ENCODE measurements at regions not wholly inside any gene's neighbourhood (a gene's known extent, or its start where the extent isn't known, plus 50 kb on each side); places are given as distances from the start of the nearest gene placed in this dataset.

DNA sequence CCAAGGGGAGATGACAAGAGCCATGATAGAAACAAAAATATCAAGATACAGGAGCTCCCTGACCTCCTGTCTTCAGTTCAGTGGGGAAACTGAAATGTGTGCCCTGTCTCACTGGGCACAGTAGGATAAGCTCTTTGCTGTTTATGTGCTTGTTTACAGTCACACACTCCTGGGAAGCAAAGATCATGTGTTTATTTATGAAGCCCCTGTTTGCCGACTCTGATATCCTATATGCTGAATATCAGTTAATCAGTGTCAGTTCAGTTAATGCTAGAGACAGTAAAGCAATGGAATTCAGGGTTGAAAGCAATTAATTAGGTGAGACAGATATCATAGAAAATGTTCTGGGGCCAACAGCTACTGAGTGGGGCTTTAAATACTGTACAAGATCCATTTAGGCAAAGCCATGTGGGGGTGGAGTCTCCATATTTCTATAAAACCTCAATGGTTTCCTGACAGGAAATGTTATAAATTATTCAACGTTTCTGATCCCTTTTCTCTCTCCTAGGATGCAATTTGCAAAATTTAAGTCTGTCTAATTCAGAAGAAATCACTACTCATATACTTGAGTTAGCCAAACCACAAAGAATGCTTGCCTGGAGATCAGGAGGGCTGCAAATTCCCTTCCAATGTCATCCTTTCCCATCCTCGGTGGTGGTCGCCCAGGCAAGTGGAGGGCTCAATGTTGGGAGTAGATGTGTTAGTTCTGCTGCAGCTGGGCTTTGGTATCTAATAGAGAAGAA lies 551.3 kb downstream of the CMPK2 start:
- Histone ChIP-seq H3K4me1 (no peaks in the 10 kb centered on the region), H3K9me3 (no peaks in the 10 kb centered on the region), H3K36me3 (no peaks in the 10 kb centered on the region), H3K4me3 (no peak overlapping the region), H3K27ac (no peak overlapping the region), H3K27me3 (no peaks in the 10 kb centered on the region)
- TF ChIP-seq, protein P1, sequence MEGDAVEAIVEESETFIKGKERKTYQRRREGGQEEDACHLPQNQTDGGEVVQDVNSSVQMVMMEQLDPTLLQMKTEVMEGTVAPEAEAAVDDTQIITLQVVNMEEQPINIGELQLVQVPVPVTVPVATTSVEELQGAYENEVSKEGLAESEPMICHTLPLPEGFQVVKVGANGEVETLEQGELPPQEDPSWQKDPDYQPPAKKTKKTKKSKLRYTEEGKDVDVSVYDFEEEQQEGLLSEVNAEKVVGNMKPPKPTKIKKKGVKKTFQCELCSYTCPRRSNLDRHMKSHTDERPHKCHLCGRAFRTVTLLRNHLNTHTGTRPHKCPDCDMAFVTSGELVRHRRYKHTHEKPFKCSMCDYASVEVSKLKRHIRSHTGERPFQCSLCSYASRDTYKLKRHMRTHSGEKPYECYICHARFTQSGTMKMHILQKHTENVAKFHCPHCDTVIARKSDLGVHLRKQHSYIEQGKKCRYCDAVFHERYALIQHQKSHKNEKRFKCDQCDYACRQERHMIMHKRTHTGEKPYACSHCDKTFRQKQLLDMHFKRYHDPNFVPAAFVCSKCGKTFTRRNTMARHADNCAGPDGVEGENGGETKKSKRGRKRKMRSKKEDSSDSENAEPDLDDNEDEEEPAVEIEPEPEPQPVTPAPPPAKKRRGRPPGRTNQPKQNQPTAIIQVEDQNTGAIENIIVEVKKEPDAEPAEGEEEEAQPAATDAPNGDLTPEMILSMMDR (IDR thresholded peaks at IDR 0.05) = no peak
- DNase-seq (ENCODE audit: low spot score in 2 of 2) = no peak
- intact Hi-C loops (cut with DNase I) = no loop called here

DNA sequence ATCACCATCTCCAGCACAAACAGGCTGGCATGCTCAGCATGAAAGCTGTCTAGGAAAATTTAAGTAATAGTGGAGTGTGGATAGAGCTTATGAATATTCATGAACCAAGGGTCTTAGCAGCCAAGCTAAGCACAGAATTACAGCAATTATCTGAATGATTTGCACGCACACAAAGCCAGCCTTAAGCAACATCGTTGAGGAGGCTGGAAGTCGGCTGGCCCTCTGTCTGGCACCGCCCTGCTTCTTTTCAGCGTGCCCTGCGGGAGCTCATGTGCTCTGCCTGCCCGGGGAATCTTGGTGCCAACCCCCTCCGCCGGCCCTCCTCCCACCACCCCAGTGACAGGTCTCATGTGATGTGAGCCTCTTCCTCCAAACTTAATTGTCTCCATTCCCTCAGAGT lies 540.1 kb downstream of the CMPK2 start:
- DNase-seq (ENCODE audit: low spot score in 2 of 2) = no peak
- no peak overlapping the region for H3K4me3 ChIP-seq
- H3K9me3 ChIP-seq = no peaks in the 10 kb centered on the region
- no peak overlapping the region for H3K27ac ChIP-seq
- H3K4me1 ChIP-seq = no peaks in the 10 kb centered on the region
- TF ChIP-seq, protein P1 (IDR thresholded peaks at IDR 0.05) = no peak
- intact Hi-C loops (cut with DNase I) = no loop called here
- H3K36me3 ChIP-seq = no peaks in the 10 kb centered on the region
- no peaks in the 10 kb centered on the region for H3K27me3 ChIP-seq

DNA sequence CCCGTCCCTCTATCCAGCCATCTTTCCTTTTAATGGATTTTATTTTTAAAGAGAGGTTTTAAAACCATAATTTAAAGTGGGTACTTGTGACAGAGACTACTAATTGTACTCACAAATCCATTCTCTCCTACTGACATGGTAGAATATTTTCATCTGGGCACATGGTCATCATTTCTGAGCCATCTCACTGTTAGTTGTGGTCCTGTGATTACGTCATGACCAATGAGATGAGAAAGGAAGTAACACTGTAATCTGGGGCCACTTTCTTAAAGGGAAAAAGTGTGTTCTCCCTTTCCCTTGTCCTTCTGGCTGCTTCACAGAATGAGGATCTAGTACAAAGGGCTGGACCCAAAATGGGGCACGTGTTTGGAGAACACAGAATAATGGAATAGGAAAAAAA lies 538.7 kb downstream of the CMPK2 start:
- Histone ChIP-seq H3K27me3 (no peaks in the 10 kb centered on the region), H3K27ac (no peak overlapping the region), H3K4me3 (no peak overlapping the region), H3K9me3 (no peaks in the 10 kb centered on the region), H3K36me3 (no peaks in the 10 kb centered on the region), H3K4me1 (no peaks in the 10 kb centered on the region)
- no peak for DNase-seq (ENCODE audit: low spot score in 2 of 2)
- TF ChIP-seq, protein P1 (IDR thresholded peaks at IDR 0.05) = no peak
- intact Hi-C loops (cut with DNase I) = no loop called here

DNA sequence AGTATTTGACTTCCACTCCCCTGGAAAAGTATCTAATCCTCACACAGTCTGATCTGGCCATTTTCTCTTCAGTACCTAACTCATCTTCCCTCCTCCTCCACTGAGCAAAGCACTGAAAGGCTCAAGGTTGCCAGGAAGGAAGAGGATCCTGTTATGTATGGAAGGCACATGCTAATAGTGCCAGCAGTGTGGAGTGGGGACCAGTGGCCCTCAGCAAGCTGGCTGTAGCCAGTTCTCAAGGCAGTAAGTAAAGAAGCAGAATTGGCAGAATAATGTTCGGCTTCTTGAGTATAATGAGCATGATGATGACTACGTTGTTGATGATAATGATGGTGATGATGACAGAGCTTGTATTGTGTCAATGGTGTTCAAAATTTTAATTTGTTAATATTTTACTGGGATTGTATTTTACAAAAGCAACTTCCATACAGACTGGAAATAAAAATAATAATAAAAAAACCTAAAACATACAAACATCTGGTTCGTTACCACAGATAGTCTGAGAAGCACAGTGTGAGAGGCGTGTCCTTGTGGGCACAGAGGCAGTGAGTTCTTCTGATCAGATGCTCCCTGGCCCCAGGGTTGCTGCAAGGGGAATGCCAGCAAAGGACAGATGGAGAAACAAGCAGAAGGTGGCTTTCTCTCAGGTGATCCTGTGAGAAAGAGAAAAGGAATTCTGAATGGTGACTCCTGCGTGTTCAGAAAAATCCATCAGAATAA lies 528.8 kb downstream of the CMPK2 start:
- TF ChIP-seq, protein P1 (IDR thresholded peaks at IDR 0.05) = no peak

DNA sequence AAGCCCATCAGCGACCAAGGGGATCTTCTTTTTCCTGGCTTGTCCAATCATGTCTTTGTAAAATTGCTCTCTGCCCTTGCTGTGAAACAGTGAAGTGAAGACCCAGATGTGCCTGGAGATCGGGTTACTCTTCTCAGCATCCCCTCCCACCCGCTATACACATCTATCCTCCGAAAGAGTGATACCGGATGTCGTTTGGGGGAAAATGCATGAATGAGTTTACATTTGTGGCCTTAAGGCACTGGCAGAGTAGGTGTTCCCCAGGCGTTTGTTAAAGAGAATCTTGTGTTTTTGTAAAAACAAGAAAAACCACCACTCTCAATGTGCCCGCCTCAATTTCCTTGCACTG lies 528.3 kb downstream of the CMPK2 start:
- Histone ChIP-seq H3K36me3 (no peaks in the 10 kb centered on the region), H3K9me3 (no peaks in the 10 kb centered on the region), H3K4me3 (no peak overlapping the region), H3K27me3 (no peaks in the 10 kb centered on the region), H3K27ac (no peak overlapping the region), H3K4me1 (no peaks in the 10 kb centered on the region)
- TF ChIP-seq, protein P1 (IDR thresholded peaks at IDR 0.05) = no peak
- intact Hi-C loops (cut with DNase I) = no loop called here
- no peak for DNase-seq (ENCODE audit: low spot score in 2 of 2)

More for the DNA sequence above, 528.8 kb downstream of the CMPK2 start:
- Histone ChIP-seq H3K4me3 (no peak overlapping the region), H3K27ac (no peak overlapping the region), H3K36me3 (no peaks in the 10 kb centered on the region), H3K27me3 (no peaks in the 10 kb centered on the region), H3K4me1 (no peaks in the 10 kb centered on the region), H3K9me3 (no peaks in the 10 kb centered on the region)
- no peak for DNase-seq (ENCODE audit: low spot score in 2 of 2)
- intact Hi-C loops (cut with DNase I) = no loop called here
